GM19238 (cell line): ENCODE measurements at regions not wholly inside any gene's neighbourhood (a gene's known extent, or its start where the extent isn't known, plus 50 kb on each side); places are given as distances from the start of the nearest gene placed in this dataset.

Experiments used
- DNase-seq: peaks from one replicate; pipeline ENCODE4 v3.0.0; 2011; ENCODE audit warnings: low spot score; ENCODE audit not compliant: insufficient read length

GRCh38 chr12:115194448-115194847 lies 510.5 kb upstream of the TBX3 start:
- no peak for DNase-seq

GRCh38 chr12:115191342-115191741 lies 507.4 kb upstream of the TBX3 start:
- DNase-seq, result no peak

- no peak for DNase-seq
Measured at GRCh38 chr12:115190010-115190770, 506.2 kb upstream of the TBX3 start.

- no peak for DNase-seq
Measured at GRCh38 chr12:115185506-115185905, 501.5 kb upstream of the TBX3 start.

GRCh38 chr12:115183752-115184151 lies 499.8 kb upstream of the TBX3 start:
- no peak for DNase-seq

- DNase-seq, result no peak
Measured at GRCh38 chr12:115177899-115178298, 493.9 kb upstream of the TBX3 start.

GRCh38 chr12:115176741-115177400 lies 492.9 kb upstream of the TBX3 start:
- DNase-seq, result no peak

GRCh38 chr12:115174920-115175319 lies 490.9 kb upstream of the TBX3 start:
- DNase-seq, result no peak

GRCh38 chr12:115172521-115172920 lies 488.5 kb upstream of the TBX3 start:
- no peak for DNase-seq

GRCh38 chr12:115169981-115170380 lies 486.0 kb upstream of the TBX3 start:
- no peak for DNase-seq

- DNase-seq, result no peak
Measured at GRCh38 chr12:115166698-115167315, 482.8 kb upstream of the TBX3 start.

- no peak for DNase-seq
Measured at GRCh38 chr12:115163710-115164109, 479.7 kb upstream of the TBX3 start.

GRCh38 chr12:115160271-115161128 lies 476.5 kb upstream of the TBX3 start:
- DNase-seq, result no peak

GRCh38 chr12:115158816-115159215 lies 474.8 kb upstream of the TBX3 start:
- DNase-seq, result no peak

- DNase-seq, result no peak
Measured at GRCh38 chr12:115155665-115156645, 472.0 kb upstream of the TBX3 start.

GRCh38 chr12:115149685-115150378 lies 465.9 kb upstream of the TBX3 start:
- no peak for DNase-seq

- DNase-seq, result no peak
Measured at GRCh38 chr12:115149279-115149678, 465.3 kb upstream of the TBX3 start.

- DNase-seq, result no peak
Measured at GRCh38 chr12:115147916-115148315, 463.9 kb upstream of the TBX3 start.

GRCh38 chr12:115146453-115146852 lies 462.5 kb upstream of the TBX3 start:
- no peak for DNase-seq

- DNase-seq, result no peak
Measured at GRCh38 chr12:115144425-115144824, 460.4 kb upstream of the TBX3 start.
